Neural progenitor cell (in vitro differentiated cells): ENCODE measurements at regions not wholly inside any gene's neighbourhood (a gene's known extent, or its start where the extent isn't known, plus 50 kb on each side); places are given as distances from the start of the nearest gene placed in this dataset.

Experiments used
- EZH2 ChIP-seq: fragments of 200-600 bp; sonication (generic); IDR thresholded peaks from 2 replicates; pipeline ENCODE4 v1.6.1; 2017; ENCODE audit warnings: antibody characterized with exemption, mild to moderate bottlenecking, moderate library complexity
- EZH2phosphoT487 ChIP-seq: fragments of 200-600 bp; sonication (generic); IDR thresholded peaks from 2 replicates; pipeline ENCODE4 v1.6.1; 2017; ENCODE audit warnings: antibody characterized with exemption
- TF ChIP-seq, protein P1 (sequence below): fragments of 200-600 bp; sonication (generic); IDR thresholded peaks from 2 replicates; pipeline ENCODE4 v1.5.1; 2017; ENCODE audit warnings: antibody characterized with exemption, mild to moderate bottlenecking

DNA sequence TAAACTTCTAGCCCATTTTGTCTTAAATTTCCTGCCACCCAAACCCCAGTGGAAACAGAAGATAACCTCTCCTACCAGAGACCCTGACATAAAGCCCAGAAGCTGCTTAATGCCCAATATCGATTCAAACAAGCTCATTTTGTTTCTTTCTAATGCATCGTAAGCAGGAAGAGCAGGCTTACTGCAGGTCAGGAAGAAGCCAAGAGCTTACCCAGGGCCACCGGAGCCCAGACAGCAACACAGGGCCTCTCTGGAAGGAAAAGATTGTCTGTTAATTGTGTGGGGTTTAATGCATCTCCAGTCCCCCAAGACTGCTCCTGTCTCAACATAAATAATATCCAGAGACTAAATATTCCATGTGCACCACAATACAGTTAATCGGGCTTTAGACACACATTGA is 177.3 kb upstream of the NOCT start:
- TF ChIP-seq, protein P1, sequence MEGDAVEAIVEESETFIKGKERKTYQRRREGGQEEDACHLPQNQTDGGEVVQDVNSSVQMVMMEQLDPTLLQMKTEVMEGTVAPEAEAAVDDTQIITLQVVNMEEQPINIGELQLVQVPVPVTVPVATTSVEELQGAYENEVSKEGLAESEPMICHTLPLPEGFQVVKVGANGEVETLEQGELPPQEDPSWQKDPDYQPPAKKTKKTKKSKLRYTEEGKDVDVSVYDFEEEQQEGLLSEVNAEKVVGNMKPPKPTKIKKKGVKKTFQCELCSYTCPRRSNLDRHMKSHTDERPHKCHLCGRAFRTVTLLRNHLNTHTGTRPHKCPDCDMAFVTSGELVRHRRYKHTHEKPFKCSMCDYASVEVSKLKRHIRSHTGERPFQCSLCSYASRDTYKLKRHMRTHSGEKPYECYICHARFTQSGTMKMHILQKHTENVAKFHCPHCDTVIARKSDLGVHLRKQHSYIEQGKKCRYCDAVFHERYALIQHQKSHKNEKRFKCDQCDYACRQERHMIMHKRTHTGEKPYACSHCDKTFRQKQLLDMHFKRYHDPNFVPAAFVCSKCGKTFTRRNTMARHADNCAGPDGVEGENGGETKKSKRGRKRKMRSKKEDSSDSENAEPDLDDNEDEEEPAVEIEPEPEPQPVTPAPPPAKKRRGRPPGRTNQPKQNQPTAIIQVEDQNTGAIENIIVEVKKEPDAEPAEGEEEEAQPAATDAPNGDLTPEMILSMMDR, result no peak
- TF ChIP-seq EZH2 (no peak), EZH2phosphoT487 (no peak)
